Sigmoid colon (tissue), 6 donors: ENCODE measurements at regions not wholly inside any gene's neighbourhood (a gene's known extent, or its start where the extent isn't known, plus 50 kb on each side); places are given as distances from the start of the nearest gene placed in this dataset.

Experiments
- DNase-seq: peaks from one replicate; pipeline ENCODE4 v3.0.0-alpha.2; 2019
- H3K27ac ChIP-seq, 4 donors: fragments of 200-600 bp; sonication (generic); one replicate each; pipeline ENCODE4 v1.5.1; 2016 to 2019; ENCODE audit warnings: mild to moderate bottlenecking in 1 of 4
- H3K27me3 ChIP-seq, 3 donors: fragments of 200-600 bp; sonication (generic); one replicate each; pipeline ENCODE4 v1.5.1; 2019; ENCODE audit warnings: mild to moderate bottlenecking in 1 of 3
- H3K36me3 ChIP-seq, 4 donors: fragments of 200-600 bp; sonication (generic); one replicate each; pipeline ENCODE4 v1.5.1; 2016 to 2019
- H3K4me1 ChIP-seq, 4 donors: fragments of 200-600 bp; sonication (generic); one replicate each; pipeline ENCODE4 v1.5.1; 2017 to 2019
- H3K4me3 ChIP-seq, 4 donors: fragments of 200-600 bp; sonication (generic); one replicate each; pipeline ENCODE4 v1.5.1; 2017 to 2019; ENCODE audit warnings: mild to moderate bottlenecking in 2 of 4, moderate library complexity in 1 of 4
- H3K9me3 ChIP-seq, 4 donors: fragments of 200-600 bp in 3 of 4; sonication (generic) in 3 of 4; one replicate each; pipeline versions ENCODE4 v1.5.1 to v1.6.1; 2013 to 2019
- EP300 ChIP-seq, 4 donors: sonication (generic); formaldehyde crosslinking; IDR thresholded peaks; one replicate each; pipeline ENCODE4 v1.6.1; 2017; ENCODE audit warnings: antibody characterized with exemption in 4 of 4
- POLR2A ChIP-seq, 2 donors: fragments of 450-650 bp; IDR thresholded peaks; one replicate each; pipeline ENCODE4 v1.6.1; 2016; ENCODE audit warnings: antibody characterized with exemption in 2 of 2, mild to moderate bottlenecking in 2 of 2, moderate library complexity in 2 of 2
- POLR2AphosphoS5 ChIP-seq, 4 donors: sonication (generic); formaldehyde crosslinking; IDR thresholded peaks; one replicate each; pipeline ENCODE4 v1.6.1; 2017; ENCODE audit warnings: antibody characterized with exemption in 4 of 4
- WGBS, 2 donors: extraction: QIAGEN DNeasy Blood & Tissue Kit; methylation state at CpG; one replicate each; pipeline ENCODE4 v1.1.7; 2013; 5-methylcytosine and 5-hydroxymethylcytosine counted together
- intact Hi-C: fragments of 100-400 bp; cut with DNase I; formaldehyde crosslinking; loops from one replicate; pipeline ENCODE4 v1.15.1; 2023
- TF ChIP-seq, protein P1 (sequence below), 4 experiments: fragments of 450-650 bp in 3 of 4; fragments of 200-600 bp in 1 of 4; IDR thresholded peaks; one replicate each; pipeline ENCODE4 v1.5.1; 2016 to 2019; ENCODE audit warnings: antibody characterized with exemption in 4 of 4, mild to moderate bottlenecking in 3 of 4, moderate library complexity in 2 of 4
- donor health status: healthy with polysubstance abuse.
- donor health status: healthy.

DNA sequence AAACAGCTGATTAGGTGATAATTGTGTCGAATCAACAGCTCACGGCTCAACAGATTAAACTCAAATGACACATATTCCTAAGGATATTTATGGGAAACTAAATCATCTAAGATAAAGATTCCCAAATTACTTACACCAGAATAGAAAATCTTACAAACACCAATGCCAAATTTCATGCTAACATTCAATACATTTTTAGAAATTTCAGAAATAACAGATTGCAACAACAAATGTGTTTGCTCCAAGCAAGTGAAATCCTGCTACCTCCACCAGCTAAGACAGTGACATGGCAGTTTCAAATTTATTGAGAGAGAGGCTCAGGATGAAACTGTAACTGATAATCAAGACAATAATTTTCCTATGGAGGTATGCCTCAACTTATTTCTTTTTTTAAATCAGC, 65.0 kb upstream of the EPB41L3 start:
- no peaks in the 10 kb centered on the region for H3K9me3 ChIP-seq
- TF ChIP-seq POLR2AphosphoS5 (IDR thresholded peaks at IDR 0.05) (no peak), POLR2A (IDR thresholded peaks at IDR 0.05) (no peak), EP300 (IDR thresholded peaks at IDR 0.05) (no peak)
- TF ChIP-seq, protein P1, sequence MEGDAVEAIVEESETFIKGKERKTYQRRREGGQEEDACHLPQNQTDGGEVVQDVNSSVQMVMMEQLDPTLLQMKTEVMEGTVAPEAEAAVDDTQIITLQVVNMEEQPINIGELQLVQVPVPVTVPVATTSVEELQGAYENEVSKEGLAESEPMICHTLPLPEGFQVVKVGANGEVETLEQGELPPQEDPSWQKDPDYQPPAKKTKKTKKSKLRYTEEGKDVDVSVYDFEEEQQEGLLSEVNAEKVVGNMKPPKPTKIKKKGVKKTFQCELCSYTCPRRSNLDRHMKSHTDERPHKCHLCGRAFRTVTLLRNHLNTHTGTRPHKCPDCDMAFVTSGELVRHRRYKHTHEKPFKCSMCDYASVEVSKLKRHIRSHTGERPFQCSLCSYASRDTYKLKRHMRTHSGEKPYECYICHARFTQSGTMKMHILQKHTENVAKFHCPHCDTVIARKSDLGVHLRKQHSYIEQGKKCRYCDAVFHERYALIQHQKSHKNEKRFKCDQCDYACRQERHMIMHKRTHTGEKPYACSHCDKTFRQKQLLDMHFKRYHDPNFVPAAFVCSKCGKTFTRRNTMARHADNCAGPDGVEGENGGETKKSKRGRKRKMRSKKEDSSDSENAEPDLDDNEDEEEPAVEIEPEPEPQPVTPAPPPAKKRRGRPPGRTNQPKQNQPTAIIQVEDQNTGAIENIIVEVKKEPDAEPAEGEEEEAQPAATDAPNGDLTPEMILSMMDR (IDR thresholded peaks at IDR 0.05) = no peak
- 94 to 96% methylated on average over 2 of the region's 2 CpGs for WGBS, 2 donors
- no peak for DNase-seq
- no peaks in the 10 kb centered on the region for H3K36me3 ChIP-seq
- intact Hi-C loops = no loop called here
- H3K27ac ChIP-seq = no peak overlapping the region
- no peaks in the 10 kb centered on the region for H3K27me3 ChIP-seq
- no peaks in the 10 kb centered on the region for H3K4me1 ChIP-seq
- H3K4me3 ChIP-seq = no peak overlapping the region

DNA sequence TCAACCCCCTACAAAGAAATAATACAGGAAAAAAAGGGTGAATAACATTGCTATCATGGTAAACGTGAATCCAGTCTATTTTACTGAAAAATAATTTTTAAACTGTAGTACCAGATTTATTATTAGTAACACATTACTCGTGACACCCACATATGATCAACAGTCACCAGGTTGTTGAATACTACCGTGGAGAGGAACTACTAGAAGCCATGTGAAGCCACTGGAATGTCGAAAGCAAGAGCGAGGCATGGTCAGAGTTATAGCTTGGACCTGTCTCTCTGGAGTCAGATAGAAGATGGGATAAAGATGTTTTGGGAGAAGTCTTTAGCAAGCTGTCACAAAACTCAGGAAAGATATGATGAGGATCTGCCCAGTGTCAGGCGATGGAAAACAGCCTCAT, 63.2 kb upstream of the EPB41L3 start:
- Histone ChIP-seq H3K4me3 (no peak overlapping the region), H3K4me1 (no peaks in the 10 kb centered on the region), H3K27me3 (no peaks in the 10 kb centered on the region), H3K27ac (no peak overlapping the region), H3K9me3 (no peaks in the 10 kb centered on the region), H3K36me3 (no peaks in the 10 kb centered on the region)
- TF ChIP-seq EP300 (IDR thresholded peaks at IDR 0.05) (no peak), POLR2A (IDR thresholded peaks at IDR 0.05) (no peak)
- DNase-seq = no peak
- intact Hi-C loops = no loop called here
- WGBS, 2 donors = 86 to 90% methylated on average over 6 of the region's 6 CpGs

DNA sequence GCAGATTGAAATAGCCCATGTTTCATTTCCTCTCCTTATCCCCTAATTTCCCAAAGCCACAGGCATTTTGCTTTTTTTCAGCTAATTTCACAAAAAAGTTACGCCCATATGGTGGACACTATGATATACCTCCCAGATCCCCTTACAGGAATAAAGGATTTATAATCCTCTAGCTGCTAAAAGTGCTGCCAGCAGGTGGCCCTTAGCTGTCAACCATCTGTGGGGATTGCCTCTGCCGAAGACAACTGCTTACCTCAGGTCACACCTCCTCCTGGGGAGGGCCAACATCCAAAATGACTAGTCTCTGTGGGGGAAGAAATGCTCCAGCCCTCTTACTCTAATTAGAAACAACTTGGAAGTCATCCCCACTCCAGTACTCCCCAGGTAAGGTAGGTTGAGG, 61.0 kb upstream of the EPB41L3 start:
- H3K27me3 ChIP-seq = no peaks in the 10 kb centered on the region
- DNase-seq = no peak
- TF ChIP-seq POLR2AphosphoS5 (IDR thresholded peaks at IDR 0.05) = no peak
- TF ChIP-seq POLR2A (IDR thresholded peaks at IDR 0.05) = no peak
- TF ChIP-seq, protein P1 (IDR thresholded peaks at IDR 0.05) = no peak
- TF ChIP-seq EP300 (IDR thresholded peaks at IDR 0.05) = no peak
- intact Hi-C loops = no loop called here
- H3K27ac ChIP-seq = no peak overlapping the region
- 54 to 68% methylated on average over 2 of the region's 2 CpGs for WGBS, 2 donors
- H3K36me3 ChIP-seq = no peaks in the 10 kb centered on the region
- H3K9me3 ChIP-seq = no peaks in the 10 kb centered on the region
- no peaks in the 10 kb centered on the region for H3K4me1 ChIP-seq
- H3K4me3 ChIP-seq = no peak overlapping the region

DNA sequence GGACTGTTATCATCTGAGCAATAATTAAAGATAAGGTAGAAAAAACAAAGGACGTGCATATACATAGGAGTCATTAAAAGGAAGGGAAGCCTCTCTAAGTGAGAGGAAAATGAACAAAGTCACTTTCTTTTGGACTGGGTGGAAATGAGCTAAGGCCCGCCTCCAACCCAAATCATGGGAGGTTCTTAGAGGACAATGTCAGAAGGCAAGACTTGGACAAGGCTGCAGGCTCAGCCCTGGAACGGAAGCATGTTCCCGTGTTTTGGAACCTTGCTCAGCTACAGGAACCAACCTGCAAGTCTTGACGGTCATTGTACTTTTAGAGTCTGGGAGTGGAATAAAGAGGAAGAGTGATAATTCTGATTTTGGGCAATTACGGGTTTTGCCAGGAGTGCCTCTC, 59.4 kb upstream of the EPB41L3 start:
- 73 to 85% methylated on average over 6 of the region's 6 CpGs for whole genome bisulfite sequencing, 2 donors
- no peak for DNase-seq
- Histone ChIP-seq H3K27ac (no peak overlapping the region), H3K9me3 (no peaks in the 10 kb centered on the region), H3K36me3 (no peaks in the 10 kb centered on the region), H3K4me1 (no peaks in the 10 kb centered on the region), H3K4me3 (no peak overlapping the region), H3K27me3 (no peaks in the 10 kb centered on the region)
- intact Hi-C loops = no loop called here
- no peak for TF ChIP-seq EP300 (IDR thresholded peaks at IDR 0.05)
- TF ChIP-seq POLR2A (IDR thresholded peaks at IDR 0.05) = no peak
- no peak for TF ChIP-seq POLR2AphosphoS5 (IDR thresholded peaks at IDR 0.05)
- TF ChIP-seq, protein P1 (IDR thresholded peaks at IDR 0.05) = no peak

DNA sequence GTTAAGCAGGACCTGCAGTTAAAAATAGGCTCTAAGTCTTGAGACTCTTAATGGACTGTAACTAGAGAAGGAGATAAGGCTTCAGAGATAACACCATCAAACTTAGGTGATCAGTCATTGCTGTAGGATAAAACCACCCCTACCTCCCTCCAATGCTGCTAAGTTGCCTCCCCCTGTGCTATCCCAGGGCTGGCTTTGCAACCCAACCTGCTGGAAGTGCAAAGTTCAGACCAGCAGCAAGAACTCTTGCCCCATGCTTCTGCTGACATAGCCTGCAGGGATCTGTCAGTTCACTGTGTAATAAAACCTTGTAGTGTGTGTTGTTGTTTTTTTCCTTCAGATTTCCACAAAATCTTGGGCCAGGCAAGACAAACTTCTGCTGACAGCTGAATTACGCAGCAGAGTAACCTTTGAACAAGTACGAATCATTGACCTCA, 57.4 kb upstream of the EPB41L3 start:
- no peak overlapping the region for H3K27ac ChIP-seq

DNA sequence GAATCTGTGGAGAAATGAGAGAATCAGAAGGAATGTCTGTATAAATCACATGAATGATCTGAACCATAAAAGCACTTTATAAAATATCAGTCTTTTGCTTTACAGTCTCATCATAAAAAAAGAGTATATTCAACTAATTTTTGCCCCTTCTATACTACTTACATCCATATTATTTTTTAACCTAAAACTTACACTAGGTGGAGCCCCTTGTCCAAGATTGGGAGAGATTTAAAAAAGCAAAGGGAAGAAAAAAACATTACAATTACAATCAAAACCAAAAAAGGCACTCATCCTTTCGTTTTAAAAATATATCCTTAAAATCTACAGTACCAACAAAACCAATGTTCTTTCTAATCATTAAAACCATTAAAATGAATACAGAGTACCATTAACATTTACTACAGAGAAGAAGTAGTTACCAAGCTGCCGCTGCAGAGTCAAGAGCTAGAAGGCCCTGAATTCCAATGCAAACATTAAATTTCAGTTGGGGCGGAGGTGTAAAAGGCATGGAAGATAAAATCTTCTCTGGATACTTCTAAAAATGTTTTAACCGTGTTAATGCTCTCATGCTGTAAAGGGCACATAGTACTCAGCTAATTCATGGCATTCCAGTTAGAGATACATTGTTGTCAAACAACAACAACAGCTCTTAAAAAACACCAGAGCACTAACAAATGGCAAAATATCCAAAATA, 56.7 kb upstream of the EPB41L3 start:
- intact Hi-C loops = no loop called here
- no peaks in the 10 kb centered on the region for H3K36me3 ChIP-seq
- WGBS, 2 donors = 52% methylated on average over 4 of the region's 4 CpGs
- TF ChIP-seq, protein P1 (IDR thresholded peaks at IDR 0.05) = peak in 1 of 4 experiments; percentile 39
- no peak for TF ChIP-seq EP300 (IDR thresholded peaks at IDR 0.05)
- TF ChIP-seq POLR2A (IDR thresholded peaks at IDR 0.05) = no peak
- TF ChIP-seq POLR2AphosphoS5 (IDR thresholded peaks at IDR 0.05) = no peak
- no peaks in the 10 kb centered on the region for H3K4me1 ChIP-seq
- DNase-seq = no peak
- no peak overlapping the region for H3K27ac ChIP-seq
- no peaks in the 10 kb centered on the region for H3K27me3 ChIP-seq
- no peaks in the 10 kb centered on the region for H3K9me3 ChIP-seq
- no peak overlapping the region for H3K4me3 ChIP-seq

More for the DNA sequence above, 57.4 kb upstream of the EPB41L3 start:
- no peaks in the 10 kb centered on the region for H3K36me3 ChIP-seq
- H3K9me3 ChIP-seq = no peaks in the 10 kb centered on the region
- no peaks in the 10 kb centered on the region for H3K4me1 ChIP-seq
- intact Hi-C loops = no loop called here
- 20 to 69% methylated on average over 2 of the region's 2 CpGs for WGBS, 2 donors
- TF ChIP-seq POLR2AphosphoS5 (IDR thresholded peaks at IDR 0.05) (no peak), POLR2A (IDR thresholded peaks at IDR 0.05) (no peak)
- no peak for DNase-seq
- no peaks in the 10 kb centered on the region for H3K27me3 ChIP-seq
- no peak overlapping the region for H3K4me3 ChIP-seq
